GM23338 (cell line): ENCODE measurements at regions not wholly inside any gene's neighbourhood (a gene's known extent, or its start where the extent isn't known, plus 50 kb on each side); places are given as distances from the start of the nearest gene placed in this dataset.
A peak's percentile ranks its signal among the peaks of the same experiment; 100 is the strongest.

ENCODE experiments used
- ATAC-seq: fragments of 200-7000 bp; cut with Tn5 transposase; 3 replicates; pipeline ENCODE4 v1.9.1; 2020
- DNase-seq: peaks from one replicate; pipeline ENCODE4 v3.0.0-alpha.2; 2015; ENCODE audit warnings: low spot score
- H2AFZ ChIP-seq: fragments of 200-600 bp; sonication (generic); 2 replicates; pipeline ENCODE4 v1.8.0; 2016; ENCODE audit warnings: antibody characterized with exemption, mild to moderate bottlenecking, moderate library complexity
- H3F3A ChIP-seq: fragments of 200-600 bp; sonication (generic); replicated peaks from 2 replicates; pipeline ENCODE4 v1.8.0; 2017; ENCODE audit warnings: antibody characterized with exemption, mixed run types, low read depth
- H3K27ac ChIP-seq: fragments of 200-600 bp; sonication (generic); 2 replicates; pipeline ENCODE4 v1.6.1; 2016; ENCODE audit warnings: low read depth
- H3K27me3 ChIP-seq: fragments of 200-600 bp; sonication (generic); 2 replicates; pipeline ENCODE4 v1.8.0; 2016; ENCODE audit warnings: mild to moderate bottlenecking, mixed run types, moderate library complexity; ENCODE audit not compliant: insufficient read depth
- H3K36me3 ChIP-seq: fragments of 200-600 bp; sonication (generic); 2 replicates; pipeline ENCODE4 v1.8.0; 2016; ENCODE audit warnings: mild to moderate bottlenecking; ENCODE audit not compliant: insufficient read depth
- H3K4me1 ChIP-seq: fragments of 200-600 bp; sonication (generic); 2 replicates; pipeline ENCODE4 v1.8.0; 2016; ENCODE audit warnings: mild to moderate bottlenecking, moderate library complexity; ENCODE audit not compliant: insufficient read depth
- H3K4me2 ChIP-seq: fragments of 200-600 bp; sonication (generic); 2 replicates; pipeline ENCODE4 v1.7.1; 2017; ENCODE audit warnings: mixed run types
- H3K4me3 ChIP-seq: fragments of 200-600 bp; sonication (generic); 2 replicates; pipeline ENCODE4 v1.6.1; 2016; ENCODE audit warnings: mixed run types
- H3K79me2 ChIP-seq: fragments of 200-600 bp; sonication (generic); replicated peaks from 2 replicates; pipeline ENCODE4 v1.8.0; 2017; ENCODE audit warnings: mild to moderate bottlenecking; ENCODE audit not compliant: insufficient read depth
- H3K9me2 ChIP-seq: fragments of 200-600 bp; sonication (generic); 2 replicates; pipeline ENCODE4 v1.8.0; 2017; ENCODE audit not compliant: insufficient read depth
- H4K20me1 ChIP-seq: fragments of 200-600 bp; sonication (generic); replicated peaks from 2 replicates; pipeline ENCODE4 v1.8.0; 2017; ENCODE audit warnings: mild to moderate bottlenecking; ENCODE audit not compliant: insufficient read depth
- H3K27ac Mint-ChIP-seq: 2 replicates; pipeline ENCODE4 v1.8.0; 2020; ENCODE audit warnings: inconsistent platforms, mild to moderate bottlenecking, moderate library complexity, mixed read lengths
- H3K27me3 Mint-ChIP-seq: 3 replicates; pipeline ENCODE4 v1.8.0; 2022; ENCODE audit warnings: low read depth, mild to moderate bottlenecking, moderate library complexity, mixed read lengths, inconsistent platforms; ENCODE audit not compliant: insufficient read depth, poor library complexity
- H3K36me3 Mint-ChIP-seq: 3 replicates; pipeline ENCODE4 v1.8.0; 2021; ENCODE audit warnings: low read depth, mild to moderate bottlenecking, inconsistent platforms, moderate library complexity, mixed read lengths
- H3K4me1 Mint-ChIP-seq: 3 replicates; pipeline ENCODE4 v1.8.0; 2020; ENCODE audit warnings: mild to moderate bottlenecking, inconsistent platforms, mixed read lengths
- H3K4me3 Mint-ChIP-seq: 3 replicates; pipeline ENCODE4 v1.8.0; 2021; ENCODE audit warnings: moderate library complexity, mild to moderate bottlenecking, inconsistent platforms, mixed read lengths
- H3K9me3 Mint-ChIP-seq: 3 replicates; pipeline ENCODE4 v1.8.0; 2020; ENCODE audit warnings: moderate library complexity, mild to moderate bottlenecking, inconsistent platforms, mixed read lengths
- CREB1 ChIP-seq: fragments of 250-450 bp; sonication (Bioruptor Pico); IDR thresholded peaks from 2 replicates; pipeline ENCODE4 v1.5.0; 2020; ENCODE audit warnings: low read depth, mild to moderate bottlenecking, moderate library complexity
- EZH2 ChIP-seq: fragments of 200-600 bp; sonication (generic); IDR thresholded peaks from one replicate; pipeline ENCODE4 v1.8.0; 2017; ENCODE audit warnings: antibody characterized with exemption, mild to moderate bottlenecking, low read depth; ENCODE audit not compliant: unreplicated experiment
- EZH2phosphoT487 ChIP-seq: fragments of 200-600 bp; sonication (generic); IDR thresholded peaks from one replicate; pipeline ENCODE4 v1.8.1; 2018; ENCODE audit warnings: antibody characterized with exemption; ENCODE audit not compliant: unreplicated experiment
- JUNB ChIP-seq: IDR thresholded peaks from one replicate; pipeline ENCODE4 v1.6.1; 2016; ENCODE audit warnings: antibody characterized with exemption; ENCODE audit not compliant: unreplicated experiment
- NANOG ChIP-seq: IDR thresholded peaks from 2 replicates; pipeline ENCODE4 v1.6.1; 2016; ENCODE audit warnings: antibody characterized with exemption, borderline replicate concordance
- POLR2AphosphoS5 ChIP-seq: IDR thresholded peaks from 2 replicates; pipeline ENCODE4 v1.6.1; 2016; ENCODE audit warnings: antibody characterized with exemption, low read depth
- STAT1 ChIP-seq: IDR thresholded peaks from one replicate; pipeline ENCODE4 v1.6.1; 2016; ENCODE audit warnings: antibody characterized with exemption; ENCODE audit not compliant: unreplicated experiment
- ZNF114 ChIP-seq: fragments of 250-450 bp; sonication (Bioruptor Pico); IDR thresholded peaks from 2 replicates; pipeline ENCODE4 v1.5.0; 2020; ENCODE audit warnings: mild to moderate bottlenecking, moderate library complexity
- ZNF331 ChIP-seq: fragments of 250-450 bp; sonication (Bioruptor Pico); IDR thresholded peaks from 2 replicates; pipeline ENCODE4 v1.5.0; 2020; ENCODE audit warnings: low read depth, mild to moderate bottlenecking, moderate library complexity
- ZNF462 ChIP-seq: fragments of 250-450 bp; sonication (Bioruptor Pico); IDR thresholded peaks from 2 replicates; pipeline ENCODE4 v1.5.0; 2020; ENCODE audit warnings: mild to moderate bottlenecking, moderate library complexity
- TF ChIP-seq, protein P1 (sequence below), 2 experiments: fragments of 200-600 bp in 1 of 2; sonication (generic) in 1 of 2; conservative IDR thresholded peaks; 2 replicates each; pipeline versions ENCODE4 v1.5.1 to v1.6.1; 2016 to 2017; ENCODE audit warnings: antibody characterized with exemption in 2 of 2, low read depth in 2 of 2, mild to moderate bottlenecking in 2 of 2, moderate library complexity in 1 of 2
- TF ChIP-seq, protein P2 (sequence below): IDR thresholded peaks from 2 replicates; pipeline ENCODE4 v1.6.1; 2016; ENCODE audit warnings: antibody characterized with exemption
- TF ChIP-seq, protein P3 (sequence below): IDR thresholded peaks from one replicate; pipeline ENCODE4 v1.6.1; 2018; ENCODE audit warnings: antibody characterized with exemption; ENCODE audit not compliant: unreplicated experiment

GRCh38 chr7:81299711-81300110 is 380.9 kb upstream of the SEMA3C start:
- ATAC-seq: no peak
- H3K4me1 Mint-ChIP-seq: peaks cover 18% of the 10 kb centered on the region; the same call in 2 of the 3 replicates
- peak; percentile 2 for DNase-seq
- H3K27me3 Mint-ChIP-seq: no peaks in the 10 kb centered on the region
- Histone ChIP-seq H3K36me3 (no peaks in the 10 kb centered on the region), H4K20me1 (no peaks in the 10 kb centered on the region), H3K79me2 (no peaks in the 10 kb centered on the region), H3K27ac (no peak overlapping the region), H3F3A (no peaks in the 10 kb centered on the region), H3K27me3 (no peaks in the 10 kb centered on the region), H3K4me2 (0 out of 2 replicates have a peak overlapping the region, but pooled peaks have one; percentile 2), H3K9me2 (no peaks in the 10 kb centered on the region), H3K4me3 (no peak overlapping the region), H3K4me1 (peaks cover 12% of the 10 kb centered on the region; the same call in 1 of the 2 replicates), H2AFZ (0 out of 2 replicates have a peak overlapping the region, but pooled peaks have one; percentile 11)
- H3K27ac Mint-ChIP-seq: no peak overlapping the region
- no peaks in the 10 kb centered on the region for H3K36me3 Mint-ChIP-seq
- no peaks in the 10 kb centered on the region for H3K9me3 Mint-ChIP-seq
- H3K4me3 Mint-ChIP-seq: no peak overlapping the region
- TF ChIP-seq ZNF114 (CRISPR knock-in tag) (no peak), ZNF331 (CRISPR knock-in tag) (no peak), NANOG (no peak), ZNF462 (CRISPR knock-in tag) (no peak), EZH2phosphoT487 (no peak), POLR2AphosphoS5 (no peak), JUNB (no peak), EZH2 (no peak), STAT1 (no peak), CREB1 (CRISPR knock-in tag) (no peak)
- TF ChIP-seq, protein P1, sequence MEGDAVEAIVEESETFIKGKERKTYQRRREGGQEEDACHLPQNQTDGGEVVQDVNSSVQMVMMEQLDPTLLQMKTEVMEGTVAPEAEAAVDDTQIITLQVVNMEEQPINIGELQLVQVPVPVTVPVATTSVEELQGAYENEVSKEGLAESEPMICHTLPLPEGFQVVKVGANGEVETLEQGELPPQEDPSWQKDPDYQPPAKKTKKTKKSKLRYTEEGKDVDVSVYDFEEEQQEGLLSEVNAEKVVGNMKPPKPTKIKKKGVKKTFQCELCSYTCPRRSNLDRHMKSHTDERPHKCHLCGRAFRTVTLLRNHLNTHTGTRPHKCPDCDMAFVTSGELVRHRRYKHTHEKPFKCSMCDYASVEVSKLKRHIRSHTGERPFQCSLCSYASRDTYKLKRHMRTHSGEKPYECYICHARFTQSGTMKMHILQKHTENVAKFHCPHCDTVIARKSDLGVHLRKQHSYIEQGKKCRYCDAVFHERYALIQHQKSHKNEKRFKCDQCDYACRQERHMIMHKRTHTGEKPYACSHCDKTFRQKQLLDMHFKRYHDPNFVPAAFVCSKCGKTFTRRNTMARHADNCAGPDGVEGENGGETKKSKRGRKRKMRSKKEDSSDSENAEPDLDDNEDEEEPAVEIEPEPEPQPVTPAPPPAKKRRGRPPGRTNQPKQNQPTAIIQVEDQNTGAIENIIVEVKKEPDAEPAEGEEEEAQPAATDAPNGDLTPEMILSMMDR (conservative IDR thresholded peaks at IDR 0.05; ENCODE audit: low read depth in 2 of 2): no peak
- TF ChIP-seq, protein P2, sequence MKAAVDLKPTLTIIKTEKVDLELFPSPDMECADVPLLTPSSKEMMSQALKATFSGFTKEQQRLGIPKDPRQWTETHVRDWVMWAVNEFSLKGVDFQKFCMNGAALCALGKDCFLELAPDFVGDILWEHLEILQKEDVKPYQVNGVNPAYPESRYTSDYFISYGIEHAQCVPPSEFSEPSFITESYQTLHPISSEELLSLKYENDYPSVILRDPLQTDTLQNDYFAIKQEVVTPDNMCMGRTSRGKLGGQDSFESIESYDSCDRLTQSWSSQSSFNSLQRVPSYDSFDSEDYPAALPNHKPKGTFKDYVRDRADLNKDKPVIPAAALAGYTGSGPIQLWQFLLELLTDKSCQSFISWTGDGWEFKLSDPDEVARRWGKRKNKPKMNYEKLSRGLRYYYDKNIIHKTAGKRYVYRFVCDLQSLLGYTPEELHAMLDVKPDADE: no peak
- TF ChIP-seq, protein P3, sequence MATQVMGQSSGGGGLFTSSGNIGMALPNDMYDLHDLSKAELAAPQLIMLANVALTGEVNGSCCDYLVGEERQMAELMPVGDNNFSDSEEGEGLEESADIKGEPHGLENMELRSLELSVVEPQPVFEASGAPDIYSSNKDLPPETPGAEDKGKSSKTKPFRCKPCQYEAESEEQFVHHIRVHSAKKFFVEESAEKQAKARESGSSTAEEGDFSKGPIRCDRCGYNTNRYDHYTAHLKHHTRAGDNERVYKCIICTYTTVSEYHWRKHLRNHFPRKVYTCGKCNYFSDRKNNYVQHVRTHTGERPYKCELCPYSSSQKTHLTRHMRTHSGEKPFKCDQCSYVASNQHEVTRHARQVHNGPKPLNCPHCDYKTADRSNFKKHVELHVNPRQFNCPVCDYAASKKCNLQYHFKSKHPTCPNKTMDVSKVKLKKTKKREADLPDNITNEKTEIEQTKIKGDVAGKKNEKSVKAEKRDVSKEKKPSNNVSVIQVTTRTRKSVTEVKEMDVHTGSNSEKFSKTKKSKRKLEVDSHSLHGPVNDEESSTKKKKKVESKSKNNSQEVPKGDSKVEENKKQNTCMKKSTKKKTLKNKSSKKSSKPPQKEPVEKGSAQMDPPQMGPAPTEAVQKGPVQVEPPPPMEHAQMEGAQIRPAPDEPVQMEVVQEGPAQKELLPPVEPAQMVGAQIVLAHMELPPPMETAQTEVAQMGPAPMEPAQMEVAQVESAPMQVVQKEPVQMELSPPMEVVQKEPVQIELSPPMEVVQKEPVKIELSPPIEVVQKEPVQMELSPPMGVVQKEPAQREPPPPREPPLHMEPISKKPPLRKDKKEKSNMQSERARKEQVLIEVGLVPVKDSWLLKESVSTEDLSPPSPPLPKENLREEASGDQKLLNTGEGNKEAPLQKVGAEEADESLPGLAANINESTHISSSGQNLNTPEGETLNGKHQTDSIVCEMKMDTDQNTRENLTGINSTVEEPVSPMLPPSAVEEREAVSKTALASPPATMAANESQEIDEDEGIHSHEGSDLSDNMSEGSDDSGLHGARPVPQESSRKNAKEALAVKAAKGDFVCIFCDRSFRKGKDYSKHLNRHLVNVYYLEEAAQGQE: no peak
